ENCODE measurements at regions not wholly inside any gene's neighbourhood (a gene's known extent, or its start where the extent isn't known, plus 50 kb on each side); places are given as distances from the start of the nearest gene placed in this dataset.
"Not testable (repeated sequence)": the region's sequence is repeated elsewhere in the genome, so short reads cannot be mapped to it uniquely, and the experiment has no call there.

- no peak for DNase-seq
Observed at GRCh38 chr5:6321078-6321477, 57.3 kb downstream of the MED10 start.

GRCh38 chr5:6319116-6319515 lies 59.2 kb downstream of the MED10 start:
- DNase-seq: no peak

- no peak for DNase-seq
Observed at GRCh38 chr5:6317116-6317798, 61.1 kb downstream of the MED10 start.

GRCh38 chr5:6315580-6315979 lies 62.8 kb downstream of the MED10 start:
- no peak for DNase-seq

- DNase-seq: no peak
Observed at GRCh38 chr5:6311568-6312501, 66.5 kb downstream of the MED10 start.

GRCh38 chr5:6309949-6310348 lies 68.4 kb downstream of the MED10 start:
- no peak for DNase-seq

- DNase-seq: no peak
Observed at GRCh38 chr5:6308683-6309082, 69.7 kb downstream of the MED10 start.

- no peak for DNase-seq
Observed at GRCh38 chr5:6307304-6307703, 71.0 kb downstream of the MED10 start.

GRCh38 chr5:6305853-6306252 lies 72.5 kb downstream of the MED10 start:
- DNase-seq: no peak

GRCh38 chr5:6302684-6303083 lies 75.7 kb downstream of the MED10 start:
- no peak for DNase-seq

GRCh38 chr5:6302075-6302474 lies 76.3 kb downstream of the MED10 start:
- DNase-seq: no peak

GRCh38 chr5:6296524-6296923 lies 81.8 kb downstream of the MED10 start:
- no peak for DNase-seq

- no peak for DNase-seq
Observed at GRCh38 chr5:6291961-6292360, 86.4 kb downstream of the MED10 start.

- no peak for DNase-seq
Observed at GRCh38 chr5:6289239-6289638, 89.1 kb downstream of the MED10 start.

- DNase-seq: no peak
Observed at GRCh38 chr5:6287176-6287575, 91.2 kb downstream of the MED10 start.

- no peak for DNase-seq
Observed at GRCh38 chr5:6286404-6286803, 91.9 kb downstream of the MED10 start.

GRCh38 chr5:6284491-6284890 lies 93.9 kb downstream of the MED10 start:
- not testable (repeated sequence) for DNase-seq

GRCh38 chr5:6282352-6282751 lies 96.0 kb downstream of the MED10 start:
- no peak for DNase-seq

GRCh38 chr5:6281818-6282217 lies 96.5 kb downstream of the MED10 start:
- no peak for DNase-seq

- no peak for DNase-seq
Observed at GRCh38 chr5:6280425-6281100, 97.8 kb downstream of the MED10 start.

- no peak for DNase-seq
Observed at GRCh38 chr5:6279607-6280006, 98.7 kb downstream of the MED10 start.

- DNase-seq: no peak
Observed at GRCh38 chr5:6274846-6275543, 103.4 kb downstream of the MED10 start.

- DNase-seq: no peak
Observed at GRCh38 chr5:6273749-6274148, 104.6 kb downstream of the MED10 start.

All from NCI-H526 treated with DMSO at 0.1 percent for 48 hours (cell line).